Vagina (tissue), 2 donors: ENCODE measurements at regions not wholly inside any gene's neighbourhood (a gene's known extent, or its start where the extent isn't known, plus 50 kb on each side); places are given as distances from the start of the nearest gene placed in this dataset.

Source experiments
- DNase-seq, 2 donors: peaks; one replicate each; pipeline ENCODE4 v3.0.0-alpha.2; 2017; ENCODE audit errors: extremely low spot score in 2 of 2
- H3K27ac ChIP-seq: fragments of 200-600 bp; sonication (generic); one replicate; pipeline ENCODE4 v1.5.1; 2019
- H3K27me3 ChIP-seq: fragments of 200-600 bp; sonication (generic); one replicate; pipeline ENCODE4 v1.5.1; 2019
- H3K36me3 ChIP-seq, 2 donors: fragments of 200-600 bp; sonication (generic); one replicate each; pipeline ENCODE4 v1.5.1; 2017 to 2019
- H3K4me1 ChIP-seq: fragments of 200-600 bp; sonication (generic); one replicate; pipeline ENCODE4 v1.5.1; 2019
- H3K4me3 ChIP-seq, 2 donors: fragments of 200-600 bp; sonication (generic); 1 replicate in 1 of 2; 2 replicates in 1 of 2; pipeline ENCODE4 v1.5.1; 2016 to 2019
- H3K9me3 ChIP-seq: fragments of 200-600 bp; sonication (generic); one replicate; pipeline ENCODE4 v1.5.1; 2019
- CTCF ChIP-seq, 3 experiments: fragments of 450-650 bp in 2 of 3; fragments of 200-600 bp in 1 of 3; sonication (generic) in 1 of 3; IDR thresholded peaks; one replicate each; pipeline ENCODE4 v1.5.1; 2017 to 2019; ENCODE audit warnings: antibody characterized with exemption in 3 of 3, mild to moderate bottlenecking in 2 of 3, moderate library complexity in 2 of 3
- POLR2A ChIP-seq, 2 donors: fragments of 450-650 bp; IDR thresholded peaks; one replicate each; pipeline ENCODE4 v1.6.1; 2017; ENCODE audit warnings: antibody characterized with exemption in 2 of 2, mild to moderate bottlenecking in 2 of 2, moderate library complexity in 2 of 2
- POLR2AphosphoS5 ChIP-seq, 2 donors: sonication (generic); formaldehyde crosslinking; IDR thresholded peaks; one replicate each; pipeline ENCODE4 v1.9.0; 2017; ENCODE audit warnings: antibody characterized with exemption in 2 of 2, mild to moderate bottlenecking in 2 of 2, low read depth in 1 of 2; ENCODE audit not compliant: insufficient read depth in 1 of 2
- intact Hi-C: fragments of 100-400 bp; cut with DNase I; formaldehyde crosslinking; loops from one replicate; pipeline ENCODE4 v1.15.1; 2023

- no peak for TF ChIP-seq CTCF (IDR thresholded peaks at IDR 0.05)
- no peak for TF ChIP-seq POLR2A (IDR thresholded peaks at IDR 0.05)
- no peak for TF ChIP-seq POLR2AphosphoS5 (IDR thresholded peaks at IDR 0.05; ENCODE audit: insufficient read depth in 1 of 2, low read depth in 1 of 2)
- intact Hi-C loops, result no loop called here
- no peak overlapping the region for H3K27ac ChIP-seq
- H3K4me1 ChIP-seq, result no peaks in the 10 kb centered on the region
- no peak overlapping the region for H3K4me3 ChIP-seq
- DNase-seq, result no peak
- no peaks in the 10 kb centered on the region for H3K9me3 ChIP-seq
- no peaks in the 10 kb centered on the region for H3K36me3 ChIP-seq
- no peaks in the 10 kb centered on the region for H3K27me3 ChIP-seq
These were observed 156.1 kb upstream of the MGAT5 start for GRCh38 chr2:134097740-134098139.

- no peak for TF ChIP-seq POLR2AphosphoS5 (IDR thresholded peaks at IDR 0.05; ENCODE audit: insufficient read depth in 1 of 2, low read depth in 1 of 2)
- TF ChIP-seq POLR2A (IDR thresholded peaks at IDR 0.05), result no peak
- no peak for TF ChIP-seq CTCF (IDR thresholded peaks at IDR 0.05)
- Histone ChIP-seq H3K27ac (no peak overlapping the region), H3K4me3 (no peak overlapping the region), H3K27me3 (no peaks in the 10 kb centered on the region), H3K4me1 (no peaks in the 10 kb centered on the region), H3K9me3 (no peaks in the 10 kb centered on the region), H3K36me3 (no peaks in the 10 kb centered on the region)
- DNase-seq, result no peak
- intact Hi-C loops, result no loop called here
These were observed 155.6 kb upstream of the MGAT5 start for GRCh38 chr2:134098321-134098720.

GRCh38 chr2:134099273-134099672, 154.6 kb upstream of the MGAT5 start:
- Histone ChIP-seq H3K4me3 (no peak overlapping the region), H3K4me1 (no peaks in the 10 kb centered on the region), H3K27me3 (no peaks in the 10 kb centered on the region), H3K27ac (no peak overlapping the region), H3K36me3 (no peaks in the 10 kb centered on the region), H3K9me3 (no peaks in the 10 kb centered on the region)
- intact Hi-C loops, result no loop called here
- no peak for DNase-seq
- no peak for TF ChIP-seq POLR2A (IDR thresholded peaks at IDR 0.05)
- TF ChIP-seq POLR2AphosphoS5 (IDR thresholded peaks at IDR 0.05; ENCODE audit: insufficient read depth in 1 of 2, low read depth in 1 of 2), result no peak
- TF ChIP-seq CTCF (IDR thresholded peaks at IDR 0.05), result no peak

GRCh38 chr2:134103196-134103595, 150.7 kb upstream of the MGAT5 start:
- no peaks in the 10 kb centered on the region for H3K27me3 ChIP-seq
- no peak overlapping the region for H3K4me3 ChIP-seq
- DNase-seq, result no peak
- no peak for TF ChIP-seq POLR2A (IDR thresholded peaks at IDR 0.05)
- TF ChIP-seq POLR2AphosphoS5 (IDR thresholded peaks at IDR 0.05; ENCODE audit: insufficient read depth in 1 of 2, low read depth in 1 of 2), result no peak
- TF ChIP-seq CTCF (IDR thresholded peaks at IDR 0.05), result no peak
- H3K27ac ChIP-seq, result no peak overlapping the region
- intact Hi-C loops, result no loop called here
- no peaks in the 10 kb centered on the region for H3K4me1 ChIP-seq
- no peaks in the 10 kb centered on the region for H3K36me3 ChIP-seq
- H3K9me3 ChIP-seq, result no peaks in the 10 kb centered on the region

- intact Hi-C loops, result no loop called here
- no peak overlapping the region for H3K27ac ChIP-seq
- no peaks in the 10 kb centered on the region for H3K36me3 ChIP-seq
- TF ChIP-seq CTCF (IDR thresholded peaks at IDR 0.05), result no peak
- no peak for TF ChIP-seq POLR2AphosphoS5 (IDR thresholded peaks at IDR 0.05; ENCODE audit: insufficient read depth in 1 of 2, low read depth in 1 of 2)
- TF ChIP-seq POLR2A (IDR thresholded peaks at IDR 0.05), result no peak
- no peaks in the 10 kb centered on the region for H3K9me3 ChIP-seq
- H3K27me3 ChIP-seq, result no peaks in the 10 kb centered on the region
- no peaks in the 10 kb centered on the region for H3K4me1 ChIP-seq
- DNase-seq, result no peak
- H3K4me3 ChIP-seq, result no peak overlapping the region
These were observed 149.1 kb upstream of the MGAT5 start for GRCh38 chr2:134104754-134105153.
